Hepatocyte (in vitro differentiated cells): ENCODE measurements at regions not wholly inside any gene's neighbourhood (a gene's known extent, or its start where the extent isn't known, plus 50 kb on each side); places are given as distances from the start of the nearest gene placed in this dataset.

Experiments used
- EZH2 ChIP-seq: fragments of 200-600 bp; sonication (generic); IDR thresholded peaks from 2 replicates; pipeline ENCODE4 v1.6.1; 2016; ENCODE audit warnings: antibody characterized with exemption, mild to moderate bottlenecking, borderline replicate concordance
- EZH2phosphoT487 ChIP-seq: fragments of 200-600 bp; sonication (generic); IDR thresholded peaks from one replicate; pipeline ENCODE4 v1.6.1; 2018; ENCODE audit warnings: antibody characterized with exemption, mild to moderate bottlenecking, low read depth, moderate library complexity; ENCODE audit not compliant: unreplicated experiment, severe bottlenecking
- TF ChIP-seq, protein P1 (sequence below): fragments of 200-600 bp; sonication (generic); IDR thresholded peaks from 2 replicates; pipeline ENCODE4 v1.5.1; 2016; ENCODE audit warnings: antibody characterized with exemption, mild to moderate bottlenecking; ENCODE audit not compliant: poor library complexity

- TF ChIP-seq, protein P1, sequence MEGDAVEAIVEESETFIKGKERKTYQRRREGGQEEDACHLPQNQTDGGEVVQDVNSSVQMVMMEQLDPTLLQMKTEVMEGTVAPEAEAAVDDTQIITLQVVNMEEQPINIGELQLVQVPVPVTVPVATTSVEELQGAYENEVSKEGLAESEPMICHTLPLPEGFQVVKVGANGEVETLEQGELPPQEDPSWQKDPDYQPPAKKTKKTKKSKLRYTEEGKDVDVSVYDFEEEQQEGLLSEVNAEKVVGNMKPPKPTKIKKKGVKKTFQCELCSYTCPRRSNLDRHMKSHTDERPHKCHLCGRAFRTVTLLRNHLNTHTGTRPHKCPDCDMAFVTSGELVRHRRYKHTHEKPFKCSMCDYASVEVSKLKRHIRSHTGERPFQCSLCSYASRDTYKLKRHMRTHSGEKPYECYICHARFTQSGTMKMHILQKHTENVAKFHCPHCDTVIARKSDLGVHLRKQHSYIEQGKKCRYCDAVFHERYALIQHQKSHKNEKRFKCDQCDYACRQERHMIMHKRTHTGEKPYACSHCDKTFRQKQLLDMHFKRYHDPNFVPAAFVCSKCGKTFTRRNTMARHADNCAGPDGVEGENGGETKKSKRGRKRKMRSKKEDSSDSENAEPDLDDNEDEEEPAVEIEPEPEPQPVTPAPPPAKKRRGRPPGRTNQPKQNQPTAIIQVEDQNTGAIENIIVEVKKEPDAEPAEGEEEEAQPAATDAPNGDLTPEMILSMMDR: no peak
- TF ChIP-seq EZH2: no peak
- TF ChIP-seq EZH2phosphoT487: no peak
Measured at GRCh38 chr1:238350471-238350870, 459.7 kb upstream of the ZP4 start.
